GM13976 (cell line): ENCODE measurements at regions not wholly inside any gene's neighbourhood (a gene's known extent, or its start where the extent isn't known, plus 50 kb on each side); places are given as distances from the start of the nearest gene placed in this dataset.

Source experiments
- DNase-seq: peaks from one replicate; pipeline ENCODE4 v3.0.0; 2012; ENCODE audit warnings: low spot score
- CTCF ChIP-seq: IDR thresholded peaks from 2 replicates; pipeline ENCODE4 v1.5.1; 2012; ENCODE audit warnings: borderline replicate concordance, mild to moderate bottlenecking; ENCODE audit not compliant: insufficient read depth; ENCODE audit errors: extremely low read depth, missing control alignments, control extremely low read depth
- in situ Hi-C: fragments of 300-500 bp; cut with MboI; formaldehyde crosslinking; loops from one replicate; pipeline ENCODE4 v1.12.0; 2022; ENCODE audit warnings: low sequenced_read_pairs, mixed read lengths, inconsistent platforms; ENCODE audit not compliant: unreplicated experiment

- in situ Hi-C loops, result no loop called here
- TF ChIP-seq CTCF, result no peak
These were observed 97.2 kb downstream of the LHX9 start for GRCh38 chr1:198014355-198014754.

GRCh38 chr1:198015309-198015708 lies 98.1 kb downstream of the LHX9 start:
- no peak for DNase-seq
- in situ Hi-C loops, result no loop called here
- no peak for TF ChIP-seq CTCF

More at GRCh38 chr1:198014355-198014754, 97.2 kb downstream of the LHX9 start:
- no peak for DNase-seq

GRCh38 chr1:198018529-198018928 lies 101.4 kb downstream of the LHX9 start:
- in situ Hi-C loops, result no loop called here
- DNase-seq, result no peak
- no peak for TF ChIP-seq CTCF

GRCh38 chr1:198019126-198019525 lies 102.0 kb downstream of the LHX9 start:
- DNase-seq, result no peak
- no peak for TF ChIP-seq CTCF
- in situ Hi-C loops, result no loop called here

GRCh38 chr1:198024336-198024735 lies 107.2 kb downstream of the LHX9 start:
- no peak for TF ChIP-seq CTCF
- DNase-seq, result no peak
- in situ Hi-C loops, result no loop called here

- in situ Hi-C loops, result no loop called here
- DNase-seq, result no peak
- no peak for TF ChIP-seq CTCF
These were observed 107.6 kb downstream of the LHX9 start for GRCh38 chr1:198024782-198025181.

- in situ Hi-C loops, result no loop called here
- no peak for DNase-seq
- TF ChIP-seq CTCF, result no peak
These were observed 113.5 kb downstream of the LHX9 start for GRCh38 chr1:198030682-198031081.
